ENCODE measurements at regions not wholly inside any gene's neighbourhood (a gene's known extent, or its start where the extent isn't known, plus 50 kb on each side); places are given as distances from the start of the nearest gene placed in this dataset.

- FAIRE-seq (no peak), DNase-seq (ENCODE audit: low read depth) (no peak)
- TF ChIP-seq, protein P1, sequence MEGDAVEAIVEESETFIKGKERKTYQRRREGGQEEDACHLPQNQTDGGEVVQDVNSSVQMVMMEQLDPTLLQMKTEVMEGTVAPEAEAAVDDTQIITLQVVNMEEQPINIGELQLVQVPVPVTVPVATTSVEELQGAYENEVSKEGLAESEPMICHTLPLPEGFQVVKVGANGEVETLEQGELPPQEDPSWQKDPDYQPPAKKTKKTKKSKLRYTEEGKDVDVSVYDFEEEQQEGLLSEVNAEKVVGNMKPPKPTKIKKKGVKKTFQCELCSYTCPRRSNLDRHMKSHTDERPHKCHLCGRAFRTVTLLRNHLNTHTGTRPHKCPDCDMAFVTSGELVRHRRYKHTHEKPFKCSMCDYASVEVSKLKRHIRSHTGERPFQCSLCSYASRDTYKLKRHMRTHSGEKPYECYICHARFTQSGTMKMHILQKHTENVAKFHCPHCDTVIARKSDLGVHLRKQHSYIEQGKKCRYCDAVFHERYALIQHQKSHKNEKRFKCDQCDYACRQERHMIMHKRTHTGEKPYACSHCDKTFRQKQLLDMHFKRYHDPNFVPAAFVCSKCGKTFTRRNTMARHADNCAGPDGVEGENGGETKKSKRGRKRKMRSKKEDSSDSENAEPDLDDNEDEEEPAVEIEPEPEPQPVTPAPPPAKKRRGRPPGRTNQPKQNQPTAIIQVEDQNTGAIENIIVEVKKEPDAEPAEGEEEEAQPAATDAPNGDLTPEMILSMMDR (IDR thresholded peaks at IDR 0.05; ENCODE audit: insufficient read depth, low read depth, low read length) = peak; percentile 89
- TF ChIP-seq EZH2 (IDR thresholded peaks at IDR 0.05; ENCODE audit: insufficient read depth, low read length) = no peak
- no peak overlapping the region for H3K4me2 ChIP-seq (ENCODE audit: low read length)
- H3K4me1 Mint-ChIP-seq (ENCODE audit: low read depth, unreplicated experiment) = no peaks in the 10 kb centered on the region
- no peaks in the 10 kb centered on the region for H3K79me2 ChIP-seq (ENCODE audit: insufficient read depth, low read length)
- H3K4me3 Mint-ChIP-seq (ENCODE audit: unreplicated experiment) = no peak overlapping the region
- H3K36me3 Mint-ChIP-seq (ENCODE audit: low read depth, unreplicated experiment) = no peaks in the 10 kb centered on the region
- no peak overlapping the region for H3K4me3 ChIP-seq (ENCODE audit: insufficient read depth, low read depth, low read length)
- no peaks in the 10 kb centered on the region for H4K20me1 ChIP-seq (ENCODE audit: insufficient read depth, low read length)
- H3K36me3 ChIP-seq (ENCODE audit: insufficient read depth, low read length) = no peaks in the 10 kb centered on the region
- H3K9ac ChIP-seq (ENCODE audit: low read length) = no peak overlapping the region
- H3K27ac ChIP-seq (ENCODE audit: low read depth, low read length) = no peak overlapping the region
- H3K9me3 ChIP-seq (ENCODE audit: insufficient read depth, low read depth, low read length) = no peaks in the 10 kb centered on the region
- no peaks in the 10 kb centered on the region for H3K27me3 Mint-ChIP-seq (ENCODE audit: low read depth, unreplicated experiment)
- H3K4me1 ChIP-seq (ENCODE audit: insufficient read depth, low read length) = no peaks in the 10 kb centered on the region
- no peak overlapping the region for H2AFZ ChIP-seq (ENCODE audit: low read depth, low read length)
- no peak overlapping the region for H3K27ac Mint-ChIP-seq (ENCODE audit: unreplicated experiment)
- H3K27me3 ChIP-seq (ENCODE audit: insufficient read depth, low read length) = peaks cover 2% of the 10 kb centered on the region
- H3K9me3 Mint-ChIP-seq (ENCODE audit: unreplicated experiment) = peaks cover 7% of the 10 kb centered on the region
Observed at GRCh38 chr12:130031571-130032189, 127.9 kb upstream of the TMEM132D start.

DNA sequence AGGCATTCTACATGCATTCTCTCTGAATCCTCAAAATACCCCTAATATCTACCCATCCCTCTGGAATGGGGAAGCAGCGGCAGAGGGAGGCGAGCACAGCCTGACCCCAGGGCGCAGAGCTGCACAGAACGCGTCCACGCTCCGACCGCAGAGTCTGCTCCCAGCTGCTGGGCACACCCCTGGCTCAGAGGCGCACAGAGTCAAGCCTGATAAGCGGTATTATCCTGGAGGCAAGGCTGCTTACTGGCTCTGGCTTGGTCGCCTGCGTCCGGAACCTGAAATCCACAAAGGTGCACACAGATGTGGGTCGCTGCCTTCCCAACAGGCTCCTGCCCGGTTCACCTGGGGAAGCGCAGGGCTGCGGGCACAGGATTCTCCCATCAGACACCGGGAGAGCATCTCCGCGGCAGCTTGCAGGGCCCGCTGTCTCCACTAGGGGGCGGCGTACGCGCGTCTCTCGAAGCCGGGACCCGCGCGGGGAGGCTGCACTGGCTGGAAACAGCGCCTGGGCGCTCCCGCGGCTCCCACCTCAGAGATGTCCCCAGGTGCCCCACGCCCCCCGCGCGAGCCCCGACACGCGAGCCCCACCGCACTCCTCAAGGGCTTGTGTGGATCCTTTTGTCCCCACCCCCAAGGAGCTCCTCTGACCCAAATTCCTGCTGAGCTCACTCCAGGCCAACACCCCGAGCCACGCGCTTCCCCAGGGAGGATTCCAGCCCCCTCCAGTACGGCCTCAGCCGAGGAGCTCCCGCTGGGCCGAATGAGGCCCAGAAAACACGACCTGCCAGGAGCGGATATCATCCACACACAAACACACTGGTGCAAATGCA is 120.1 kb upstream of the FZD10 start:
- Histone ChIP-seq H3K27me3 (ENCODE audit: insufficient read depth, low read length) (peaks cover 2% of the 10 kb centered on the region), H3K4me2 (ENCODE audit: low read length) (no peak overlapping the region), H4K20me1 (ENCODE audit: insufficient read depth, low read length) (no peaks in the 10 kb centered on the region), H3K9me3 (ENCODE audit: insufficient read depth, low read depth, low read length) (no peaks in the 10 kb centered on the region), H3K79me2 (ENCODE audit: insufficient read depth, low read length) (no peaks in the 10 kb centered on the region), H3K27ac (ENCODE audit: low read depth, low read length) (no peak overlapping the region), H3K4me3 (ENCODE audit: insufficient read depth, low read depth, low read length) (no peak overlapping the region), H3K36me3 (ENCODE audit: insufficient read depth, low read length) (no peaks in the 10 kb centered on the region), H3K4me1 (ENCODE audit: insufficient read depth, low read length) (no peaks in the 10 kb centered on the region), H2AFZ (ENCODE audit: low read depth, low read length) (no peak overlapping the region), H3K9ac (ENCODE audit: low read length) (no peak overlapping the region)
- DNase-seq (ENCODE audit: low read depth) (no peak), FAIRE-seq (no peak)
- H3K27me3 Mint-ChIP-seq (ENCODE audit: low read depth, unreplicated experiment) = no peaks in the 10 kb centered on the region
- H3K9me3 Mint-ChIP-seq (ENCODE audit: unreplicated experiment) = peaks cover 10% of the 10 kb centered on the region
- no peak overlapping the region for H3K4me3 Mint-ChIP-seq (ENCODE audit: unreplicated experiment)
- TF ChIP-seq EZH2 (IDR thresholded peaks at IDR 0.05; ENCODE audit: insufficient read depth, low read length) = no peak
- TF ChIP-seq, protein P1 (IDR thresholded peaks at IDR 0.05; ENCODE audit: insufficient read depth, low read depth, low read length) = no peak
- no peaks in the 10 kb centered on the region for H3K4me1 Mint-ChIP-seq (ENCODE audit: low read depth, unreplicated experiment)
- H3K36me3 Mint-ChIP-seq (ENCODE audit: low read depth, unreplicated experiment) = no peaks in the 10 kb centered on the region
- no peak overlapping the region for H3K27ac Mint-ChIP-seq (ENCODE audit: unreplicated experiment)
